ENCODE measurements at regions not wholly inside any gene's neighbourhood (a gene's known extent, or its start where the extent isn't known, plus 50 kb on each side); places are given as distances from the start of the nearest gene placed in this dataset.

DNA sequence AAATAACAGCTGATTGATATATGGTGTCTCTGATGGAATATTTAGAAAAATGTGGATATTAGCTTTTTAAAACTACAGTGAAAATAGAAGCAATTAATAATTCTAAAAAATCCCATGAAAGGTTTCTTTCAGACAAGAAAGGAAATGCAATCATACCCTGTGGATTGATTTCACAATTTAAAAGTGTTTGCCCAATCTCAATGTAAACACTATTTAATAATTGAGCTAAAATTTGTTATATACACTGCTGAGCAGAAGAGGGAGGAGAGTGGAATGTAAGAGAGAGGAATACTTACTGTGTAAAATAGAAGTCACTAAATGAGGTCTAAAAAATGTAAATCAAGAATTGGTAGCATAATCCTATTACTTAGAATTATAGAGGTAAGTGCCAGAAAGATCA lies 76.9 kb downstream of the FEM1C start:
- TF ChIP-seq, protein P1, sequence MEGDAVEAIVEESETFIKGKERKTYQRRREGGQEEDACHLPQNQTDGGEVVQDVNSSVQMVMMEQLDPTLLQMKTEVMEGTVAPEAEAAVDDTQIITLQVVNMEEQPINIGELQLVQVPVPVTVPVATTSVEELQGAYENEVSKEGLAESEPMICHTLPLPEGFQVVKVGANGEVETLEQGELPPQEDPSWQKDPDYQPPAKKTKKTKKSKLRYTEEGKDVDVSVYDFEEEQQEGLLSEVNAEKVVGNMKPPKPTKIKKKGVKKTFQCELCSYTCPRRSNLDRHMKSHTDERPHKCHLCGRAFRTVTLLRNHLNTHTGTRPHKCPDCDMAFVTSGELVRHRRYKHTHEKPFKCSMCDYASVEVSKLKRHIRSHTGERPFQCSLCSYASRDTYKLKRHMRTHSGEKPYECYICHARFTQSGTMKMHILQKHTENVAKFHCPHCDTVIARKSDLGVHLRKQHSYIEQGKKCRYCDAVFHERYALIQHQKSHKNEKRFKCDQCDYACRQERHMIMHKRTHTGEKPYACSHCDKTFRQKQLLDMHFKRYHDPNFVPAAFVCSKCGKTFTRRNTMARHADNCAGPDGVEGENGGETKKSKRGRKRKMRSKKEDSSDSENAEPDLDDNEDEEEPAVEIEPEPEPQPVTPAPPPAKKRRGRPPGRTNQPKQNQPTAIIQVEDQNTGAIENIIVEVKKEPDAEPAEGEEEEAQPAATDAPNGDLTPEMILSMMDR (conservative IDR thresholded peaks at IDR 0.05 in 1 of 2, IDR thresholded peaks at IDR 0.05 in 1 of 2; ENCODE audit: extremely low read depth in 1 of 2, insufficient read depth in 1 of 2, low read depth in 1 of 2, low read length in 2 of 2): no peak
- TF ChIP-seq EZH2 (IDR thresholded peaks at IDR 0.05; ENCODE audit: borderline replicate concordance, low read length): no peak

Measured in mammary epithelial cell (primary cell).